HG03520 (cell line): ENCODE measurements at regions not wholly inside any gene's neighbourhood (a gene's known extent, or its start where the extent isn't known, plus 50 kb on each side); places are given as distances from the start of the nearest gene placed in this dataset.

Experiments used
- ATAC-seq: cut with Tn5 transposase; IDR thresholded peaks from one replicate; pipeline ENCODE4 v1.9.1; 2021; ENCODE audit warnings: mild to moderate bottlenecking, moderate library complexity; ENCODE audit not compliant: unreplicated experiment

GRCh38 chr4:34138385-34138784 is 2105.9 kb downstream of the ARAP2 start:
- ATAC-seq: no peak

- ATAC-seq: no peak
These were observed 2105.0 kb downstream of the ARAP2 start for GRCh38 chr4:34139346-34139745.

GRCh38 chr4:34148322-34148908 is 2095.9 kb downstream of the ARAP2 start:
- no peak for ATAC-seq

GRCh38 chr4:34157547-34157946 is 2086.8 kb downstream of the ARAP2 start:
- no peak for ATAC-seq

GRCh38 chr4:34158878-34159277 is 2085.4 kb downstream of the ARAP2 start:
- ATAC-seq: no peak

GRCh38 chr4:34170946-34171345 is 2073.4 kb downstream of the ARAP2 start:
- ATAC-seq: no peak

- ATAC-seq: no peak
These were observed 2067.7 kb downstream of the ARAP2 start for GRCh38 chr4:34176609-34177008.

GRCh38 chr4:34178476-34178875 is 2065.8 kb downstream of the ARAP2 start:
- ATAC-seq: no peak

GRCh38 chr4:34181311-34181841 is 2062.9 kb downstream of the ARAP2 start:
- no peak for ATAC-seq

GRCh38 chr4:34181891-34182290 is 2062.4 kb downstream of the ARAP2 start:
- ATAC-seq: no peak

GRCh38 chr4:34182306-34182705 is 2062.0 kb downstream of the ARAP2 start:
- ATAC-seq: no peak

- ATAC-seq: no peak
These were observed 2060.4 kb downstream of the ARAP2 start for GRCh38 chr4:34183926-34184325.

- ATAC-seq: no peak
These were observed 2057.3 kb downstream of the ARAP2 start for GRCh38 chr4:34187056-34187455.

GRCh38 chr4:34191443-34191842 is 2052.9 kb downstream of the ARAP2 start:
- ATAC-seq: no peak

GRCh38 chr4:34193451-34194154 is 2050.7 kb downstream of the ARAP2 start:
- ATAC-seq: no peak

GRCh38 chr4:34194585-34194984 is 2049.7 kb downstream of the ARAP2 start:
- no peak for ATAC-seq

GRCh38 chr4:34196375-34196774 is 2047.9 kb downstream of the ARAP2 start:
- no peak for ATAC-seq

- no peak for ATAC-seq
These were observed 2045.3 kb downstream of the ARAP2 start for GRCh38 chr4:34198966-34199365.

GRCh38 chr4:34200535-34200934 is 2043.8 kb downstream of the ARAP2 start:
- no peak for ATAC-seq

GRCh38 chr4:34202154-34202553 is 2042.2 kb downstream of the ARAP2 start:
- no peak for ATAC-seq

- ATAC-seq: no peak
These were observed 2023.7 kb downstream of the ARAP2 start for GRCh38 chr4:34220601-34221000.

GRCh38 chr4:34221986-34222385 is 2022.3 kb downstream of the ARAP2 start:
- ATAC-seq: no peak

GRCh38 chr4:34236118-34236517 is 2008.2 kb downstream of the ARAP2 start:
- ATAC-seq: no peak
